ENCODE measurements at regions not wholly inside any gene's neighbourhood (a gene's known extent, or its start where the extent isn't known, plus 50 kb on each side); places are given as distances from the start of the nearest gene placed in this dataset.

GRCh38 chr3:102020735-102021134 is 171.4 kb downstream of the NFKBIZ start:
- no TSS peak for BruUV-seq (replicated peaks)
- Histone ChIP-seq H3K4me1 (no peaks in the 10 kb centered on the region), H3K9me3 (no peaks in the 10 kb centered on the region), H3K27me3 (replicated peaks; ENCODE audit: control insufficient read depth, insufficient read depth, low read length) (no peaks in the 10 kb centered on the region), H3K36me3 (ENCODE audit: control insufficient read depth, insufficient read depth, low read length) (no peaks in the 10 kb centered on the region), H3K4me3 (ENCODE audit: low read depth, low read length) (no peak overlapping the region)
- Mint-ChIP-seq H3K27me3 (ENCODE audit: insufficient read depth, unreplicated experiment) (peaks cover 8% of the 10 kb centered on the region), H3K4me3 (ENCODE audit: unreplicated experiment) (no peak overlapping the region), H3K9me3 (ENCODE audit: unreplicated experiment) (no peaks in the 10 kb centered on the region), H3K4me1 (ENCODE audit: low read depth, unreplicated experiment) (no peaks in the 10 kb centered on the region), H3K36me3 (ENCODE audit: insufficient read depth, unreplicated experiment) (no peaks in the 10 kb centered on the region), H3K27ac (ENCODE audit: unreplicated experiment) (no peak overlapping the region)
- CTCF ChIA-PET: no interaction called here
- POLR2A ChIA-PET: no interaction called here
- no peak for DNase-seq
- no peak for TF ChIP-seq CTCF (IDR thresholded peaks at IDR 0.05; ENCODE audit: insufficient read depth in 1 of 2, low read depth in 1 of 2, low read length in 1 of 2, severe bottlenecking in 1 of 2, unreplicated experiment in 1 of 2)
- intact Hi-C loops (cut with micrococcal nuclease; ENCODE audit: unreplicated experiment): no loop called here

GRCh38 chr3:102024270-102024904 is 175.1 kb downstream of the NFKBIZ start:
- no TSS peak for BruUV-seq (replicated peaks)
- DNase-seq: no peak
- no peaks in the 10 kb centered on the region for H3K4me1 ChIP-seq
- H3K36me3 Mint-ChIP-seq (ENCODE audit: insufficient read depth, unreplicated experiment): no peaks in the 10 kb centered on the region
- no peak overlapping the region for H3K4me3 ChIP-seq (ENCODE audit: low read depth, low read length)
- no peak overlapping the region for H3K27ac Mint-ChIP-seq (ENCODE audit: unreplicated experiment)
- no peaks in the 10 kb centered on the region for H3K36me3 ChIP-seq (ENCODE audit: control insufficient read depth, insufficient read depth, low read length)
- H3K9me3 Mint-ChIP-seq (ENCODE audit: unreplicated experiment): no peaks in the 10 kb centered on the region
- no peak overlapping the region for H3K4me3 Mint-ChIP-seq (ENCODE audit: unreplicated experiment)
- H3K27me3 ChIP-seq (replicated peaks; ENCODE audit: control insufficient read depth, insufficient read depth, low read length): no peaks in the 10 kb centered on the region
- H3K27me3 Mint-ChIP-seq (ENCODE audit: insufficient read depth, unreplicated experiment): peaks cover 5% of the 10 kb centered on the region
- ChIA-PET POLR2A (no interaction called here), CTCF (no interaction called here)
- no peak for TF ChIP-seq CTCF (IDR thresholded peaks at IDR 0.05; ENCODE audit: insufficient read depth in 1 of 2, low read depth in 1 of 2, low read length in 1 of 2, severe bottlenecking in 1 of 2, unreplicated experiment in 1 of 2)
- intact Hi-C loops (cut with micrococcal nuclease; ENCODE audit: unreplicated experiment): no loop called here
- H3K4me1 Mint-ChIP-seq (ENCODE audit: low read depth, unreplicated experiment): no peaks in the 10 kb centered on the region
- peaks cover 5% of the 10 kb centered on the region; the same call in 1 of the 2 replicates for H3K9me3 ChIP-seq

GRCh38 chr3:102025606-102026270 is 176.4 kb downstream of the NFKBIZ start:
- Mint-ChIP-seq H3K27me3 (ENCODE audit: insufficient read depth, unreplicated experiment) (no peaks in the 10 kb centered on the region), H3K27ac (ENCODE audit: unreplicated experiment) (no peak overlapping the region), H3K36me3 (ENCODE audit: insufficient read depth, unreplicated experiment) (no peaks in the 10 kb centered on the region), H3K9me3 (ENCODE audit: unreplicated experiment) (no peaks in the 10 kb centered on the region), H3K4me3 (ENCODE audit: unreplicated experiment) (no peak overlapping the region), H3K4me1 (ENCODE audit: low read depth, unreplicated experiment) (no peaks in the 10 kb centered on the region)
- Histone ChIP-seq H3K4me1 (no peaks in the 10 kb centered on the region), H3K9me3 (peaks cover 5% of the 10 kb centered on the region; the same call in 1 of the 2 replicates), H3K4me3 (ENCODE audit: low read depth, low read length) (no peak overlapping the region), H3K27me3 (replicated peaks; ENCODE audit: control insufficient read depth, insufficient read depth, low read length) (no peaks in the 10 kb centered on the region), H3K36me3 (ENCODE audit: control insufficient read depth, insufficient read depth, low read length) (no peaks in the 10 kb centered on the region)
- no TSS peak for BruUV-seq (replicated peaks)
- no peak for TF ChIP-seq CTCF (IDR thresholded peaks at IDR 0.05; ENCODE audit: insufficient read depth in 1 of 2, low read depth in 1 of 2, low read length in 1 of 2, severe bottlenecking in 1 of 2, unreplicated experiment in 1 of 2)
- ChIA-PET CTCF (interaction anchor here (0.8 kb wide), 1 partner anchor 131 kb away, joined by 3 read pairs; no protein-coding TSS in a partner anchor), POLR2A (no interaction called here)
- intact Hi-C loops (cut with micrococcal nuclease; ENCODE audit: unreplicated experiment): no loop called here
- DNase-seq: no peak

Data from Caco-2 (cell line).